Natural killer cell (primary cell): ENCODE measurements at regions not wholly inside any gene's neighbourhood (a gene's known extent, or its start where the extent isn't known, plus 50 kb on each side); places are given as distances from the start of the nearest gene placed in this dataset.

ENCODE experiments used
- ATAC-seq, 3 donors: fragments of 150-1000 bp in 2 of 3; fragments of 200-7000 bp in 1 of 3; cut with Tn5 transposase; 1 replicate in 1 of 3; 2 replicates in 2 of 3; pipeline ENCODE4 v1.10.0; 2021; ENCODE audit warnings: mild to moderate bottlenecking in 2 of 3, moderate library complexity in 2 of 3
- DNase-seq, 2 donors: peaks; one replicate each; pipeline versions ENCODE4 v3.0.0 to v3.0.0-alpha.2; 2013 to 2021; ENCODE audit warnings: mixed read lengths in 1 of 2
- H3K27ac ChIP-seq: one replicate; pipeline ENCODE4 v1.5.1; 2013; ENCODE audit warnings: mild to moderate bottlenecking, low read length
- H3K27me3 ChIP-seq: one replicate; pipeline ENCODE4 v1.6.1; 2013; ENCODE audit warnings: low read length; ENCODE audit not compliant: control insufficient read depth, insufficient read depth
- H3K36me3 ChIP-seq: one replicate; pipeline ENCODE4 v1.6.1; 2013; ENCODE audit warnings: low read length; ENCODE audit not compliant: control insufficient read depth, insufficient read depth
- H3K4me1 ChIP-seq: one replicate; pipeline ENCODE4 v1.6.1; 2013; ENCODE audit warnings: low read length; ENCODE audit not compliant: control insufficient read depth, insufficient read depth
- H3K4me3 ChIP-seq: one replicate; pipeline ENCODE4 v1.5.1; 2013; ENCODE audit warnings: low read length
- H3K9me3 ChIP-seq: one replicate; pipeline ENCODE4 v1.6.1; 2013; ENCODE audit warnings: low read length; ENCODE audit not compliant: control insufficient read depth, insufficient read depth
- H3K27ac Mint-ChIP-seq, 2 donors: one replicate each; pipeline ENCODE4 v1.8.0; 2022; ENCODE audit warnings: mild to moderate bottlenecking in 2 of 2, mixed read lengths in 2 of 2, moderate library complexity in 1 of 2
- H3K27me3 Mint-ChIP-seq, 2 donors: one replicate each; pipeline ENCODE4 v1.8.0; 2022; ENCODE audit warnings: low read depth in 2 of 2, mixed read lengths in 2 of 2
- H3K36me3 Mint-ChIP-seq: one replicate; pipeline ENCODE4 v1.8.0; 2022; ENCODE audit warnings: mixed read lengths
- H3K4me1 Mint-ChIP-seq, 2 donors: one replicate each; pipeline ENCODE4 v1.8.0; 2022; ENCODE audit warnings: mixed read lengths in 2 of 2
- H3K4me3 Mint-ChIP-seq: one replicate; pipeline ENCODE4 v1.8.0; 2022; ENCODE audit warnings: mild to moderate bottlenecking, moderate library complexity, mixed read lengths
- H3K9me3 Mint-ChIP-seq, 2 donors: one replicate each; pipeline ENCODE4 v1.8.0; 2022; ENCODE audit warnings: mixed read lengths in 2 of 2
- WGBS: methylation state at CpG from one replicate; pipeline ENCODE4 v1.1.7; 2013; ENCODE audit warnings: missing lambda C conversion rate; ENCODE audit not compliant: insufficient coverage; 5-methylcytosine and 5-hydroxymethylcytosine counted together
- intact Hi-C: fragments of 100-400 bp; cut with micrococcal nuclease; formaldehyde crosslinking; loops from one replicate; pipeline ENCODE4 v1.14.2; 2022
- TF ChIP-seq, protein P1 (sequence below): fragments of 200-600 bp; IDR thresholded peaks from one replicate; pipeline ENCODE4 v1.8.0; 2022; ENCODE audit warnings: antibody characterized with exemption

DNA sequence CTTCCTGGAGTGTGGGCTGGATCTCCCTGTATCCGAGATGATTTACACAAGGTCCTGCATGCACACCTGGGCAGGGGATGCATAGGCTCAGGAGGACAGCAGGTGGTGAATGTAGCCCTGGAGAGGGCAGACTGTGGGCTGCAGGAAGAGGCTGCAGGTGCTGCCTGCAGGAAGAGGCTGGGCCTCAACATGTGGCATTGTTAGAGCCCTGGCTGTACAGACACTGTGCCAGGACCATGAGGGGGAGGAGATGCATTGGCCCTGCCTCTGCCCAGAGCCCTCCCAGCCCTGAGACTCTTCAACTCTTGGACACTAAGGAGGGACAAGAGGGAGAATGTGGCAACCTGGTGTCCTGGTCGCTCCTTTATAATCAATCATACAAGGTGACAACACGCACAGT lies 392.8 kb downstream of the TNS1 start:
- peaks cover 23% of the 10 kb centered on the region in 2 donors for H3K4me1 Mint-ChIP-seq
- no peak for ATAC-seq
- peak overlapping the region in 1 of 2 donors; percentile 27 for H3K27ac Mint-ChIP-seq

GRCh38 chr2:217606296-217606695 lies 396.5 kb downstream of the TNS1 start:
- Mint-ChIP-seq H3K27ac (no peak overlapping the region), H3K9me3 (no peaks in the 10 kb centered on the region), H3K4me3 (no peak overlapping the region), H3K4me1 (peaks cover 18 to 23% of the 10 kb centered on the region in 2 donors), H3K36me3 (no peaks in the 10 kb centered on the region), H3K27me3 (no peaks in the 10 kb centered on the region)
- intact Hi-C loops = no loop called here
- WGBS = 21% methylated on average over 1 of the region's 1 CpG
- no peak overlapping the region for H3K27ac ChIP-seq
- ATAC-seq = no peak
- no peaks in the 10 kb centered on the region for H3K9me3 ChIP-seq
- TF ChIP-seq, protein P1, sequence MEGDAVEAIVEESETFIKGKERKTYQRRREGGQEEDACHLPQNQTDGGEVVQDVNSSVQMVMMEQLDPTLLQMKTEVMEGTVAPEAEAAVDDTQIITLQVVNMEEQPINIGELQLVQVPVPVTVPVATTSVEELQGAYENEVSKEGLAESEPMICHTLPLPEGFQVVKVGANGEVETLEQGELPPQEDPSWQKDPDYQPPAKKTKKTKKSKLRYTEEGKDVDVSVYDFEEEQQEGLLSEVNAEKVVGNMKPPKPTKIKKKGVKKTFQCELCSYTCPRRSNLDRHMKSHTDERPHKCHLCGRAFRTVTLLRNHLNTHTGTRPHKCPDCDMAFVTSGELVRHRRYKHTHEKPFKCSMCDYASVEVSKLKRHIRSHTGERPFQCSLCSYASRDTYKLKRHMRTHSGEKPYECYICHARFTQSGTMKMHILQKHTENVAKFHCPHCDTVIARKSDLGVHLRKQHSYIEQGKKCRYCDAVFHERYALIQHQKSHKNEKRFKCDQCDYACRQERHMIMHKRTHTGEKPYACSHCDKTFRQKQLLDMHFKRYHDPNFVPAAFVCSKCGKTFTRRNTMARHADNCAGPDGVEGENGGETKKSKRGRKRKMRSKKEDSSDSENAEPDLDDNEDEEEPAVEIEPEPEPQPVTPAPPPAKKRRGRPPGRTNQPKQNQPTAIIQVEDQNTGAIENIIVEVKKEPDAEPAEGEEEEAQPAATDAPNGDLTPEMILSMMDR = no peak
- no peaks in the 10 kb centered on the region for H3K36me3 ChIP-seq
- H3K27me3 ChIP-seq = no peaks in the 10 kb centered on the region
- no peak overlapping the region for H3K4me3 ChIP-seq
- H3K4me1 ChIP-seq = peaks cover 16% of the 10 kb centered on the region
- no peak for DNase-seq

More for the DNA sequence above, 392.8 kb downstream of the TNS1 start:
- WGBS = 88% methylated on average over 3 of the region's 3 CpGs
- Mint-ChIP-seq H3K9me3 (no peaks in the 10 kb centered on the region), H3K36me3 (no peaks in the 10 kb centered on the region), H3K4me3 (no peak overlapping the region), H3K27me3 (no peaks in the 10 kb centered on the region)
- H3K9me3 ChIP-seq = no peaks in the 10 kb centered on the region
- intact Hi-C loops = no loop called here
- no peak overlapping the region for H3K27ac ChIP-seq
- H3K4me1 ChIP-seq = peaks cover 16% of the 10 kb centered on the region
- H3K4me3 ChIP-seq = no peak overlapping the region
- TF ChIP-seq, protein P1 = no peak
- H3K36me3 ChIP-seq = no peaks in the 10 kb centered on the region
- no peaks in the 10 kb centered on the region for H3K27me3 ChIP-seq
- DNase-seq = peak in 1 of 2 donors; percentile 7

DNA sequence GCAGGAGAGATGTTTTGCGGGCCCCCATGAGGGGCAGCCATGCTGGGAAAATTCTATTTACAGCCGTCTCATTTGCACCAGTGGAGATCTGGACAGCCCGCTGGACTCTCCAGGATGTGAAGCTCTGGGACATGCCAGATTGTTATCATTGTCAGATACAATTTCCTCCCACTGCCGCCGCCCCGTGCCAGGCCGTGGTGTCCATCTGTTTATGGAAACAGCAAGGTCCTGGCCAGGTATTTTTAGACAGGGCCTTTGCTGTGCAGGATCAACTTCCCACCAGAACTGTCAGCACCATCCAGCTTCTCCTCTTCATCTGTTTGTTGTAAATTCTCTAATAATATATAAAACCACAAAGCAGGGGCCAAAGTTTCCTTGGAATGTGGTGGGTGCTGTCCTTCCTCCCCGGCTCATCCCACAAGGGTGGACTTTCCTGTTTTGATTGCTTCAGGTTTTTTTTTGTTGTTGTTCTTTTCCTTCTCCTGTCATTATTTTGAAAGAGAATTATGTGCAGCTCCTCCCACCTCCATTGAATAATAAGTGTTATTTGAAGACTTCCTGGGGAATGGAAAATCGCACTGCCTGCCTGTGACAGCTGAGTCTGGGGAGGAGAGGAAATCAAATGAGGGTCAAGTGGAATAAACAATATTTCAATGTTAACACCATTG lies 398.1 kb downstream of the TNS1 start:
- H3K9me3 Mint-ChIP-seq = no peaks in the 10 kb centered on the region
- Histone ChIP-seq H3K27me3 (no peaks in the 10 kb centered on the region), H3K4me3 (no peak overlapping the region), H3K4me1 (no peaks in the 10 kb centered on the region), H3K27ac (no peak overlapping the region), H3K9me3 (no peaks in the 10 kb centered on the region), H3K36me3 (no peaks in the 10 kb centered on the region)
- TF ChIP-seq, protein P1 = no peak
- peaks cover 2 to 8% of the 10 kb centered on the region in 2 donors for H3K4me1 Mint-ChIP-seq
- WGBS = 83% methylated on average over 9 of the region's 9 CpGs
- no peak for ATAC-seq
- no peak overlapping the region for H3K4me3 Mint-ChIP-seq
- intact Hi-C loops = no loop called here
- no peaks in the 10 kb centered on the region for H3K27me3 Mint-ChIP-seq
- H3K27ac Mint-ChIP-seq = no peak overlapping the region
- no peaks in the 10 kb centered on the region for H3K36me3 Mint-ChIP-seq
- no peak for DNase-seq

DNA sequence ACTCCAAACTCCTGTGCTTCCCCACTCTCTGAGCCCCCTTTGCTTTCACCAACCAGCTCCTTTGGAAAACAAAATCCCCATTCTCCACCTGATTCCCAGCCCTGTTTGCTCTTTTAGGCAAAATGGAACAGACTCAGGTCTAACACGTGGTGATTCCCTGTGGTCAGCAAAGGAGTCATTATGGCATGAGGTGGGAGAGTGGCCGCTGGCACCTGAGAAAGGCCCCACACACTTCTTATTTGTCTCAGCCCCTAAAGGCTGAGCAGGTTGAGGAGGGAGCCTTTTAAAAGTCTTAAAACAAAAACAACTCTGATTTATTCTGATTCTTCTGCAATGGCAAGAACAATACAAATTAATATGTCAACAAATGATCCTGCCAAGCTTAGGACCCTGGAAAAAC lies 401.2 kb downstream of the TNS1 start:
- Mint-ChIP-seq H3K4me3 (no peak overlapping the region), H3K4me1 (peaks cover 0 to 3% of the 10 kb centered on the region in 2 donors), H3K27me3 (peaks cover 0 to 11% of the 10 kb centered on the region in 2 donors), H3K36me3 (no peaks in the 10 kb centered on the region), H3K27ac (no peak overlapping the region), H3K9me3 (no peaks in the 10 kb centered on the region)
- ATAC-seq = no peak
- Histone ChIP-seq H3K36me3 (no peaks in the 10 kb centered on the region), H3K27ac (no peak overlapping the region), H3K27me3 (no peaks in the 10 kb centered on the region), H3K9me3 (no peaks in the 10 kb centered on the region), H3K4me1 (no peaks in the 10 kb centered on the region), H3K4me3 (no peak overlapping the region)
- 67% methylated on average over 1 of the region's 2 CpGs for WGBS
- TF ChIP-seq, protein P1 = no peak
- intact Hi-C loops = no loop called here
- no peak for DNase-seq
